Ovary (tissue), 7 donors: ENCODE measurements at regions not wholly inside any gene's neighbourhood (a gene's known extent, or its start where the extent isn't known, plus 50 kb on each side); places are given as distances from the start of the nearest gene placed in this dataset.

Experiments
- DNase-seq, 5 donors: peaks; one replicate each; pipeline ENCODE4 v3.0.0-alpha.2; 2019 to 2020
- H3K27ac ChIP-seq, 2 donors: fragments of 200-600 bp; one replicate each; pipeline versions ENCODE4 v1.5.1 to v1.8.0; 2019 to 2022
- H3K27me3 ChIP-seq: fragments of 200-600 bp; one replicate; pipeline ENCODE4 v1.8.0; 2022
- H3K36me3 ChIP-seq: fragments of 200-600 bp; sonication (generic); one replicate; pipeline ENCODE4 v1.5.1; 2019
- H3K4me1 ChIP-seq: one replicate; pipeline ENCODE4 v1.8.1; 2013; ENCODE audit warnings: mild to moderate bottlenecking, moderate library complexity; ENCODE audit not compliant: insufficient read depth
- H3K4me3 ChIP-seq: fragments of 200-600 bp; sonication (generic); one replicate; pipeline ENCODE4 v1.5.1; 2017
- H3K9me3 ChIP-seq, 2 donors: fragments of 200-600 bp in 1 of 2; sonication (generic) in 1 of 2; one replicate each; pipeline versions ENCODE4 v1.5.1 to v1.8.1; 2013 to 2019; ENCODE audit warnings: mild to moderate bottlenecking in 1 of 2, moderate library complexity in 1 of 2
- CTCF ChIP-seq, 3 donors: fragments of 450-650 bp in 2 of 3; fragments of 200-600 bp in 1 of 3; IDR thresholded peaks; one replicate each; pipeline versions ENCODE4 v1.5.1 to v1.8.0; 2016 to 2022; ENCODE audit warnings: antibody characterized with exemption in 3 of 3, mild to moderate bottlenecking in 1 of 3
- EP300 ChIP-seq: sonication (generic); formaldehyde crosslinking; IDR thresholded peaks from one replicate; pipeline ENCODE4 v1.6.1; 2017; ENCODE audit warnings: antibody characterized with exemption
- POLR2A ChIP-seq: fragments of 450-650 bp; IDR thresholded peaks from one replicate; pipeline ENCODE4 v1.6.1; 2017; ENCODE audit warnings: antibody characterized with exemption, mild to moderate bottlenecking, moderate library complexity
- WGBS, 3 donors: extraction: QIAGEN DNeasy Blood & Tissue Kit in 1 of 3; methylation state at CpG; one replicate each; pipeline versions ENCODE4 v1.1.5 to v1.1.7; 2013 to 2017; 5-methylcytosine and 5-hydroxymethylcytosine counted together
- intact Hi-C, 4 donors: fragments of 100-400 bp; cut with DNase I; formaldehyde crosslinking; loops; one replicate each; pipeline versions ENCODE4 v1.11.0 to v1.15.1; 2022 to 2023
- donor health status: DM: no; HTN: no; CAD: no; lungs with moderate emphysema.
- donor health status: DM: no; HTN: no; CAD: no.
- donor health status: Bipolar disorder and iron deficiency.
- donor health status: DM: no; HTN: no; CAD: no.
- donor health status: DM: yes; HTN: yes; CAD: no.

- H3K36me3 ChIP-seq = no peaks in the 10 kb centered on the region
- no peak overlapping the region for H3K4me3 ChIP-seq
- no peak for TF ChIP-seq EP300
- no peak for TF ChIP-seq CTCF (IDR thresholded peaks at IDR 0.05)
- TF ChIP-seq POLR2A = no peak
- H3K9me3 ChIP-seq = no peaks in the 10 kb centered on the region
- no peak overlapping the region for H3K27ac ChIP-seq
- intact Hi-C loops = no loop called here
- WGBS, 3 donors = 43 to 56% (median 45%) methylated on average over 12 of the region's 12 CpGs
- no peaks in the 10 kb centered on the region for H3K4me1 ChIP-seq
- no peak for DNase-seq
- no peaks in the 10 kb centered on the region for H3K27me3 ChIP-seq
These were observed 408.8 kb upstream of the IRX1 start for GRCh38 chr5:3186736-3187405.

GRCh38 chr5:3186156-3186555 is 409.5 kb upstream of the IRX1 start:
- H3K4me1 ChIP-seq = no peaks in the 10 kb centered on the region
- no peak for DNase-seq
- H3K27me3 ChIP-seq = no peaks in the 10 kb centered on the region
- H3K9me3 ChIP-seq = no peaks in the 10 kb centered on the region
- no peak for TF ChIP-seq CTCF (IDR thresholded peaks at IDR 0.05)
- TF ChIP-seq EP300 = no peak
- TF ChIP-seq POLR2A = no peak
- WGBS, 3 donors = 54 to 57% (median 57%) methylated on average over 7 of the region's 7 CpGs
- no peak overlapping the region for H3K27ac ChIP-seq
- no peak overlapping the region for H3K4me3 ChIP-seq
- no peaks in the 10 kb centered on the region for H3K36me3 ChIP-seq
- intact Hi-C loops = no loop called here

- TF ChIP-seq EP300 (no peak), CTCF (IDR thresholded peaks at IDR 0.05) (no peak), POLR2A (no peak)
- DNase-seq = no peak
- Histone ChIP-seq H3K9me3 (no peaks in the 10 kb centered on the region), H3K27ac (no peak overlapping the region), H3K4me1 (no peaks in the 10 kb centered on the region), H3K27me3 (no peaks in the 10 kb centered on the region), H3K4me3 (no peak overlapping the region), H3K36me3 (no peaks in the 10 kb centered on the region)
- 46 to 56% (median 53%) methylated on average over 12 of the region's 12 CpGs for WGBS, 3 donors
- intact Hi-C loops = no loop called here
These were observed 410.1 kb upstream of the IRX1 start for GRCh38 chr5:3185488-3185887.

GRCh38 chr5:3182133-3182876 is 413.3 kb upstream of the IRX1 start:
- no peaks in the 10 kb centered on the region for H3K9me3 ChIP-seq
- no peak for TF ChIP-seq POLR2A
- no peak for TF ChIP-seq EP300
- no peak for TF ChIP-seq CTCF (IDR thresholded peaks at IDR 0.05)
- no peaks in the 10 kb centered on the region for H3K27me3 ChIP-seq
- no peak for DNase-seq
- 69 to 78% (median 70%) methylated on average over 12 of the region's 12 CpGs for WGBS, 3 donors
- intact Hi-C loops = no loop called here
- H3K36me3 ChIP-seq = no peaks in the 10 kb centered on the region
- H3K4me3 ChIP-seq = no peak overlapping the region
- H3K27ac ChIP-seq = no peak overlapping the region
- no peaks in the 10 kb centered on the region for H3K4me1 ChIP-seq
